ENCODE measurements at regions not wholly inside any gene's neighbourhood (a gene's known extent, or its start where the extent isn't known, plus 50 kb on each side); places are given as distances from the start of the nearest gene placed in this dataset.

- no peak overlapping the region for H2AFZ ChIP-seq (replicated peaks)
- H3K36me3 Mint-ChIP-seq = no peaks in the 10 kb centered on the region
- no peaks in the 10 kb centered on the region for H4K20me1 ChIP-seq (ENCODE audit: low read depth)
- H3K4me3 ChIP-seq = no peak overlapping the region
- H3K27ac Mint-ChIP-seq = no peak overlapping the region
- no peaks in the 10 kb centered on the region for H3K4me1 ChIP-seq
- H3K27me3 ChIP-seq = no peaks in the 10 kb centered on the region
- no peak overlapping the region for H3K27ac ChIP-seq
- H3K36me3 ChIP-seq = no peaks in the 10 kb centered on the region
- no peak overlapping the region for H3K4me3 Mint-ChIP-seq
- no peaks in the 10 kb centered on the region for H3K4me1 Mint-ChIP-seq
- no peak overlapping the region for H3K9ac ChIP-seq
- no peaks in the 10 kb centered on the region for H3K9me3 Mint-ChIP-seq
- no peak overlapping the region for H3K4me2 ChIP-seq
- H3K79me2 ChIP-seq (ENCODE audit: low read depth) = no peaks in the 10 kb centered on the region
- H3K27me3 Mint-ChIP-seq (ENCODE audit: insufficient read depth, low read depth) = no peaks in the 10 kb centered on the region
- TF ChIP-seq CTCF (IDR thresholded peaks at IDR 0.05) = no peak
- TF ChIP-seq EZH2phosphoT487 (IDR thresholded peaks at IDR 0.05) = no peak
- TF ChIP-seq EZH2 (IDR thresholded peaks at IDR 0.05) = no peak
- H3F3A ChIP-seq (ENCODE audit: low read depth) = no peaks in the 10 kb centered on the region
- H3K9me3 ChIP-seq (ENCODE audit: low read depth) = no peaks in the 10 kb centered on the region
- no peak for DNase-seq (ENCODE audit: low spot score)
Observed at GRCh38 chr3:105170423-105170822, 196.3 kb upstream of the ALCAM start.

- H2AFZ ChIP-seq (replicated peaks) = no peak overlapping the region
- H3K4me3 Mint-ChIP-seq = no peak overlapping the region
Observed at GRCh38 chr3:105174017-105174615, 192.6 kb upstream of the ALCAM start.

GRCh38 chr3:105177576-105177975, 189.1 kb upstream of the ALCAM start:
- TF ChIP-seq CTCF (IDR thresholded peaks at IDR 0.05) (no peak), EZH2phosphoT487 (IDR thresholded peaks at IDR 0.05) (no peak), EZH2 (IDR thresholded peaks at IDR 0.05) (no peak)
- H3K27me3 ChIP-seq = no peaks in the 10 kb centered on the region
- no peak overlapping the region for H3K4me3 ChIP-seq
- no peak overlapping the region for H3K27ac Mint-ChIP-seq
- H3K4me2 ChIP-seq = no peak overlapping the region
- DNase-seq (ENCODE audit: low spot score) = no peak
- no peaks in the 10 kb centered on the region for H3K4me1 Mint-ChIP-seq
- H3F3A ChIP-seq (ENCODE audit: low read depth) = no peaks in the 10 kb centered on the region
- no peaks in the 10 kb centered on the region for H3K36me3 ChIP-seq
- no peaks in the 10 kb centered on the region for H3K4me1 ChIP-seq
- no peaks in the 10 kb centered on the region for H3K9me3 Mint-ChIP-seq
- no peaks in the 10 kb centered on the region for H3K9me3 ChIP-seq (ENCODE audit: low read depth)
- H3K4me3 Mint-ChIP-seq = no peak overlapping the region
- no peak overlapping the region for H3K9ac ChIP-seq
- no peaks in the 10 kb centered on the region for H4K20me1 ChIP-seq (ENCODE audit: low read depth)
- H2AFZ ChIP-seq (replicated peaks) = no peak overlapping the region
- no peaks in the 10 kb centered on the region for H3K27me3 Mint-ChIP-seq (ENCODE audit: insufficient read depth, low read depth)
- no peak overlapping the region for H3K27ac ChIP-seq
- H3K36me3 Mint-ChIP-seq = no peaks in the 10 kb centered on the region
- H3K79me2 ChIP-seq (ENCODE audit: low read depth) = no peaks in the 10 kb centered on the region

More at GRCh38 chr3:105174017-105174615, 192.6 kb upstream of the ALCAM start:
- TF ChIP-seq EZH2phosphoT487 (IDR thresholded peaks at IDR 0.05) = no peak
- TF ChIP-seq EZH2 (IDR thresholded peaks at IDR 0.05) = no peak
- TF ChIP-seq CTCF (IDR thresholded peaks at IDR 0.05) = no peak
- Histone ChIP-seq H3K27ac (no peak overlapping the region), H3K4me1 (no peaks in the 10 kb centered on the region), H3K4me3 (no peak overlapping the region), H3K9ac (no peak overlapping the region), H3F3A (ENCODE audit: low read depth) (no peaks in the 10 kb centered on the region), H3K4me2 (no peak overlapping the region), H3K27me3 (no peaks in the 10 kb centered on the region), H3K36me3 (no peaks in the 10 kb centered on the region), H3K9me3 (ENCODE audit: low read depth) (no peaks in the 10 kb centered on the region), H3K79me2 (ENCODE audit: low read depth) (no peaks in the 10 kb centered on the region), H4K20me1 (ENCODE audit: low read depth) (no peaks in the 10 kb centered on the region)
- no peaks in the 10 kb centered on the region for H3K27me3 Mint-ChIP-seq (ENCODE audit: insufficient read depth, low read depth)
- no peaks in the 10 kb centered on the region for H3K4me1 Mint-ChIP-seq
- H3K36me3 Mint-ChIP-seq = no peaks in the 10 kb centered on the region
- no peaks in the 10 kb centered on the region for H3K9me3 Mint-ChIP-seq
- no peak for DNase-seq (ENCODE audit: low spot score)
- no peak overlapping the region for H3K27ac Mint-ChIP-seq

Measured in neural progenitor cell (in vitro differentiated cells).